T-cell (primary cell): ENCODE measurements at regions not wholly inside any gene's neighbourhood (a gene's known extent, or its start where the extent isn't known, plus 50 kb on each side); places are given as distances from the start of the nearest gene placed in this dataset.

ENCODE experiments used
- ATAC-seq, 4 experiments: fragments of 200-7000 bp in 3 of 4; fragments of 150-1000 bp in 1 of 4; cut with Tn5 transposase; replicated peaks in 1 of 4; 1 replicate in 3 of 4; 2 replicates in 1 of 4; pipeline ENCODE4 v1.10.0; 2021; ENCODE audit warnings: moderate library complexity in 3 of 4, mild to moderate bottlenecking in 2 of 4, moderate number of reproducible peaks in 1 of 4
- CTCF ChIA-PET, 2 donors: fragments of 300-600 bp; sonication (Branson Sonifier 250); formaldehyde crosslinking; loops; one replicate each; lab custom pipeline; 2022; ENCODE audit warnings: antibody characterized with exemption in 2 of 2; lab: Charles Lee
- POLR2A ChIA-PET, 2 donors: fragments of 300-600 bp; sonication (Branson Sonifier 250); formaldehyde crosslinking; loops; one replicate each; lab custom pipeline; 2022; ENCODE audit warnings: antibody characterized with exemption in 2 of 2; lab: Charles Lee
- DNase-seq, 35 experiments: peaks; one replicate each; pipeline versions ENCODE4 v3.0.0 to v3.0.0-alpha.2; 2013 to 2023
- H3K27ac ChIP-seq: one replicate; pipeline ENCODE4 v1.5.1; 2013; ENCODE audit warnings: low read length
- H3K27me3 ChIP-seq, 2 experiments: replicated peaks in 1 of 2; 1 replicate in 1 of 2; 2 replicates in 1 of 2; pipeline versions ENCODE4 v1.6.1 to v1.7.0; 2013; ENCODE audit warnings: low read length in 1 of 2, mixed read lengths in 1 of 2; ENCODE audit not compliant: control insufficient read depth in 2 of 2, insufficient read depth in 2 of 2; ENCODE audit errors: extremely low read depth in 1 of 2
- H3K36me3 ChIP-seq, 2 donors: 1 replicate in 1 of 2; 2 replicates in 1 of 2; pipeline versions ENCODE4 v1.6.1 to v1.7.0; 2013; ENCODE audit warnings: low read length in 1 of 2; ENCODE audit not compliant: control insufficient read depth in 2 of 2, insufficient read depth in 1 of 2; ENCODE audit errors: extremely low read depth in 1 of 2
- H3K4me1 ChIP-seq, 2 experiments: 1 replicate in 1 of 2; 2 replicates in 1 of 2; pipeline versions ENCODE4 v1.6.1 to v1.7.0; 2013; ENCODE audit warnings: low read length in 2 of 2, mixed read lengths in 1 of 2; ENCODE audit not compliant: insufficient read depth in 2 of 2, control insufficient read depth in 1 of 2; ENCODE audit errors: extremely low read depth in 1 of 2
- H3K4me3 ChIP-seq, 2 donors: 1 replicate in 1 of 2; 2 replicates in 1 of 2; pipeline versions ENCODE4 v1.5.1 to v1.7.0; 2013; ENCODE audit warnings: mild to moderate bottlenecking in 2 of 2, low read length in 1 of 2, moderate library complexity in 1 of 2; ENCODE audit not compliant: control insufficient read depth in 1 of 2; ENCODE audit errors: extremely low read depth in 1 of 2
- H3K9me3 ChIP-seq: 2 replicates; pipeline ENCODE4 v1.7.0; 2013
- H3K27ac Mint-ChIP-seq, 2 donors: one replicate each; pipeline ENCODE4 v1.8.0; 2020 to 2021; ENCODE audit warnings: mild to moderate bottlenecking in 2 of 2, mixed read lengths in 2 of 2
- H3K27me3 Mint-ChIP-seq, 2 donors: one replicate each; pipeline ENCODE4 v1.8.0; 2021 to 2022; ENCODE audit warnings: mixed read lengths in 2 of 2
- H3K36me3 Mint-ChIP-seq: one replicate; pipeline ENCODE4 v1.8.0; 2021; ENCODE audit warnings: mixed read lengths
- H3K4me1 Mint-ChIP-seq, 3 donors: one replicate each; pipeline ENCODE4 v1.8.0; 2020 to 2022; ENCODE audit warnings: mixed read lengths in 3 of 3, mild to moderate bottlenecking in 1 of 3
- H3K4me3 Mint-ChIP-seq, 3 donors: one replicate each; pipeline ENCODE4 v1.8.0; 2020 to 2022; ENCODE audit warnings: mild to moderate bottlenecking in 3 of 3, mixed read lengths in 3 of 3, moderate library complexity in 3 of 3
- H3K9me3 Mint-ChIP-seq, 3 donors: one replicate each; pipeline ENCODE4 v1.8.0; 2020 to 2022; ENCODE audit warnings: mixed read lengths in 3 of 3
- WGBS: methylation state at CpG from one replicate; pipeline ENCODE4 v1.1.5; 2013; ENCODE audit warnings: missing lambda C conversion rate; ENCODE audit not compliant: insufficient coverage; 5-methylcytosine and 5-hydroxymethylcytosine counted together

DNA sequence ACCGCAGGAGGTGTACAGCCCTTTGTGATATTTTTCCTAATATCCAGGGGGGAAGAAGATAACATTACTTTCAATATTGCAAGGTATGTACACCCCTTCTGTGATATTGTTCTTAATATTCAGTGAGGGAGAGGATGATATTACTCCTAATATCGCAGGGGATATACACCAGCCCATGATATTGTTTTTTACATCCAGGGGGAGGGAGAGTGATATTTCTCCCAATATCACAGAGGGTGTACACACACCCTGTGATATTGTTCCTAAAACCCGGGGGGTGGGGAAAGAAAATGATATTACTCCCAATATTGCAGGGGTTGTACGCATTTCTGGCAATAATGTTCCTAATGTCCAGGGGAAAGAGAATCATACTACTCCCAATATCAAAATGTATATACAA is 58.0 kb upstream of the SLC25A48 start:
- H3K4me1 Mint-ChIP-seq, result no peaks in the 10 kb centered on the region
- Histone ChIP-seq H3K4me3 (no peak overlapping the region), H3K27me3 (no peaks in the 10 kb centered on the region), H3K27ac (no peak overlapping the region), H3K9me3 (no peaks in the 10 kb centered on the region), H3K4me1 (no peaks in the 10 kb centered on the region), H3K36me3 (no peaks in the 10 kb centered on the region)
- no peak overlapping the region for H3K4me3 Mint-ChIP-seq
- H3K9me3 Mint-ChIP-seq, result peaks cover 0 to 3% (median 0%) of the 10 kb centered on the region in 3 donors
- H3K27me3 Mint-ChIP-seq, result peaks cover 23 to 25% of the 10 kb centered on the region in 2 donors
- ChIA-PET POLR2A (no interaction called here), CTCF (no interaction called here)
- ATAC-seq (no peak), DNase-seq (no peak)
- H3K36me3 Mint-ChIP-seq, result no peaks in the 10 kb centered on the region
- H3K27ac Mint-ChIP-seq, result no peak overlapping the region
- WGBS, result no CpG with 5 or more reads among the region's 4 CpGs

DNA sequence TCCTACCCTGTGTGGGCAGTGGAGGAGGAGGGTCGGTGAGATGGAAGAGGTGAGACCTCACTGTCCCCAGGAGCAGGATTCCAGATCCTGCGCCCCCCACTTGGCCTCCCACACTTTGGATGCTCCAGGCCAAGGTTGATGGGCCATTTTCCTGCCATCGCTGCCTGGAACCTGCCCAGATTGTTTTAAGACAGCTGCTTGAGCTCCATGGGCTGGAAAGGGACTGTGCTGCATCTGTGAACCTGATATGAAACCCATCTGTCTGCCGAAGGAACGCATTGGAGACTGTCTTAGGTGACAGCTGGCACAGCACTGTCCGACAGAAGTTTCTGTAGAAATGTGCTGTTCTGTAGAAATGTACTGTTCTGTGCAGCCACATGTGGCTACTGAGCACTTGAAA is 72.7 kb upstream of the SLC25A48 start:
- H3K27ac ChIP-seq, result no peak overlapping the region
- no peaks in the 10 kb centered on the region for H3K36me3 ChIP-seq
- ChIA-PET POLR2A (no interaction called here), CTCF (no interaction called here)
- Mint-ChIP-seq H3K27me3 (peaks cover 1 to 6% of the 10 kb centered on the region in 2 donors), H3K4me1 (no peaks in the 10 kb centered on the region), H3K9me3 (peaks cover 2 to 8% (median 5%) of the 10 kb centered on the region in 3 donors), H3K27ac (no peak overlapping the region), H3K4me3 (no peak overlapping the region), H3K36me3 (no peaks in the 10 kb centered on the region)
- WGBS, result 64% methylated on average over 6 of the region's 6 CpGs
- no peaks in the 10 kb centered on the region for H3K4me1 ChIP-seq
- ATAC-seq, result no peak
- peaks cover 0 to 3% of the 10 kb centered on the region in 2 experiments for H3K27me3 ChIP-seq
- H3K4me3 ChIP-seq, result no peak overlapping the region
- no peak for DNase-seq
- H3K9me3 ChIP-seq, result no peaks in the 10 kb centered on the region

DNA sequence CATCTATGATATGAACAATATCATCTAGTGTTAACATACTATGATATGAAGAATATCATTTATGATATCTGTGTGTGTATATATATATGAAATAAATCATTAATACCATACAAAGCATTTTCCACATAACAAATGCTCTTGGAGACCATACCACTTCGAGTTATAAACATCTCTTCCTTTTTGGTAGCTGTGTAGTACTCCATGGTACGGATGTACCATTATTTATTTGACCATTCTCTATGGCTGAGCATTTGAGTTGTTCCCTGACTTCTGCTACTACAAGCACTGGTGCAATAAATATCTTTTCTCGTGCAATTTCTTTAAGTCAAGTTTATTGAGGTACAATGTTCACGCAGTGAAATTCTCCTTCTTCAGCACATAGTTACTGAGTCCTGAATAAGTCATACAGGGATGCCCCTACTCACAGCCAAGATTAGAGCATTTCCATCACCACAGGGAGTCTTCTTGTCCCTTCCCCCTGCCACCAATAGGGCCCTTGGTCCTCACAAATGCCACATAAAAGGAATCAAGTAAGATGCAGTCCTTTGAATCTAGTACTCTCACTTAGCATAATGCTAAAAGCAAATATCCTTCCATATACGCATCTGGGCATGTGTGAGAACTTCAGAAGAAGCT is 75.2 kb upstream of the SLC25A48 start:
- Mint-ChIP-seq H3K27me3 (peaks cover 1% of the 10 kb centered on the region in 2 donors), H3K27ac (no peak overlapping the region), H3K9me3 (peaks cover 0 to 5% (median 5%) of the 10 kb centered on the region in 3 donors), H3K4me1 (no peaks in the 10 kb centered on the region), H3K36me3 (no peaks in the 10 kb centered on the region), H3K4me3 (no peak overlapping the region)
- H3K36me3 ChIP-seq, result no peaks in the 10 kb centered on the region
- no peaks in the 10 kb centered on the region for H3K4me1 ChIP-seq
- no peak overlapping the region for H3K4me3 ChIP-seq
- no peak for ATAC-seq
- peaks cover 0 to 3% of the 10 kb centered on the region in 2 experiments for H3K27me3 ChIP-seq
- 94% methylated on average over 3 of the region's 5 CpGs for WGBS
- ChIA-PET CTCF (no interaction called here), POLR2A (no interaction called here)
- no peak for DNase-seq
- no peaks in the 10 kb centered on the region for H3K9me3 ChIP-seq
- H3K27ac ChIP-seq, result no peak overlapping the region

DNA sequence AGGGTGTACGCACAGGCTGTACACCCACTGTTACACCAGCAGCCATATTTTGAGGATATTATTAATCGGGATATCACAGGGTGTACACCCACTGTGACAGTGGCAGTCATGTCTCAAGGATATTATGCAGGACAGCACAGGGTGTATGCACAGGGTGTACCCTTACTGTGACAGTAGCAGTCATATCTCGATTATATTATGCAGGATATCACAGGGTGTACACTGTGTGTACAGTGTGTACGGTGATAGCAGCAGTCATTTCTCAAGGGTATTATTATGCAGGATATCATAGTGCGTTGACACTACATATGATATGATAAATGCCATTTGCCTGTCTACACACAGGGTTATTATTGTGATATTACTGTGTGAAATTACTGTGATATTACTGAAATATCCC is 80.5 kb upstream of the SLC25A48 start:
- Mint-ChIP-seq H3K36me3 (no peaks in the 10 kb centered on the region), H3K4me1 (no peaks in the 10 kb centered on the region), H3K27ac (no peak overlapping the region), H3K9me3 (no peaks in the 10 kb centered on the region), H3K27me3 (peaks cover 0 to 5% of the 10 kb centered on the region in 2 donors), H3K4me3 (no peak overlapping the region)
- Histone ChIP-seq H3K36me3 (no peaks in the 10 kb centered on the region), H3K4me1 (no peaks in the 10 kb centered on the region), H3K27me3 (peaks cover 0 to 11% of the 10 kb centered on the region in 2 experiments), H3K4me3 (no peak overlapping the region), H3K27ac (no peak overlapping the region), H3K9me3 (no peaks in the 10 kb centered on the region)
- WGBS, result no CpG with 5 or more reads among the region's 5 CpGs
- CTCF ChIA-PET, result no interaction called here
- ATAC-seq (no peak), DNase-seq (no peak)
- POLR2A ChIA-PET, result no interaction called here

DNA sequence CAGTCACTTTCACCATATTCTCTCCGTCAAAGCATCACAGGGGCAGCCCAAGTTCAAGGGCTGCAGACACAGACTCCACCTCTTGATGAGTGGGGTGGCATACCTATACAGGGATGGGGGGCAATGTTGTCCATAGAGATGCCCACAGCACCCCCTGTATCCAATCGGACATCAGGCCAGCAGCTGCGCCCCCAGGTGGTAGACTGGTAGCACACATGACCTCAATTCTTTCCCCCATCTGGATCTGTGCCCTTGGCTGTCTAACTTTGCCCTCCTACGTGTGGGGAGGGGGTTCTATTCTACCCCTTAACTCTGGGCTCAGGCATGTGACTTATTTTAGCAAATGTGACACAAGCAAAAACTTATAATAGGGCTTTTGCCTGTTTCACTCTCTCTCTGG is 84.0 kb upstream of the SLC25A48 start:
- H3K27me3 ChIP-seq, result peaks cover 0 to 11% of the 10 kb centered on the region in 2 experiments
- H3K4me3 ChIP-seq, result no peak overlapping the region
- no peaks in the 10 kb centered on the region for H3K36me3 Mint-ChIP-seq
- H3K9me3 Mint-ChIP-seq, result no peaks in the 10 kb centered on the region
- ATAC-seq (no peak), DNase-seq (no peak)
- no peak overlapping the region for H3K27ac ChIP-seq
- H3K27ac Mint-ChIP-seq, result no peak overlapping the region
- no CpG with 5 or more reads among the region's 4 CpGs for WGBS
- no peak overlapping the region for H3K4me3 Mint-ChIP-seq
- H3K4me1 ChIP-seq, result no peaks in the 10 kb centered on the region
- no peaks in the 10 kb centered on the region for H3K4me1 Mint-ChIP-seq
- H3K27me3 Mint-ChIP-seq, result peaks cover 0 to 9% of the 10 kb centered on the region in 2 donors
- ChIA-PET CTCF (no interaction called here), POLR2A (no interaction called here)
- H3K9me3 ChIP-seq, result no peaks in the 10 kb centered on the region
- H3K36me3 ChIP-seq, result no peaks in the 10 kb centered on the region

DNA sequence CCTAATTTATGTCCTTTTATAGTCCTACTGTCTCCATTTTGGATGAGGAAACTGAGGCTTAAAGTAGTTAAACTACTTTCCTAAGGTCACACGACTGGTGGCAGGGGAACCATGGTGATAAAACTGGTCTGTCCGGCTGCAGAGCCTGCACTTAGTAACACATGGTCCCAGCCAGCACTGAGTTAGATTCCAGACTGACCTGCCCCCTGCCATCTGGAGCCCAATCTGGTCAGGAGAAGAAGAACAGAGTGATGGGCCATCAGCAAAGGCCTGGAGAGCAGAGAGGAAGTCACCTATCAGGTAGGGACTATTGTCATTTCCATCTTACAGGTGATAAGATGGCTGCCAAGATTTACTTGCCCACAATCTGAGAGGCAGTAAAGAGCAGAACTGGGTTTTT is 86.6 kb upstream of the SLC25A48 start:
- ATAC-seq (no peak), DNase-seq (no peak)
- ChIA-PET CTCF (no interaction called here), POLR2A (no interaction called here)
- Histone ChIP-seq H3K9me3 (no peaks in the 10 kb centered on the region), H3K4me1 (no peaks in the 10 kb centered on the region), H3K27me3 (peaks cover 0 to 15% of the 10 kb centered on the region in 2 experiments), H3K27ac (no peak overlapping the region), H3K4me3 (no peak overlapping the region), H3K36me3 (no peaks in the 10 kb centered on the region)
- Mint-ChIP-seq H3K9me3 (no peaks in the 10 kb centered on the region), H3K27me3 (peaks cover 0 to 9% of the 10 kb centered on the region in 2 donors), H3K36me3 (no peaks in the 10 kb centered on the region), H3K4me3 (no peak overlapping the region), H3K27ac (no peak overlapping the region), H3K4me1 (no peaks in the 10 kb centered on the region)
- 88% methylated on average over 1 of the region's 2 CpGs for WGBS
